HEK293 (cell line): ENCODE measurements at regions not wholly inside any gene's neighbourhood (a gene's known extent, or its start where the extent isn't known, plus 50 kb on each side); places are given as distances from the start of the nearest gene placed in this dataset.

Experiments used
- RBAK ChIP-seq: fragments of 450-650 bp; formaldehyde crosslinking; IDR thresholded peaks from 2 replicates; pipeline ENCODE4 v1.5.1; 2016; ENCODE audit warnings: missing biosample characterization, missing genetic modification characterization
- TRIM28 ChIP-seq: IDR thresholded peaks from 2 replicates; pipeline ENCODE4 v1.6.1; 2011; ENCODE audit warnings: low read length, control low read depth, borderline replicate concordance
- YY1 ChIP-seq: fragments of 450-650 bp; formaldehyde crosslinking; IDR thresholded peaks from 2 replicates; pipeline ENCODE4 v1.5.1; 2018; ENCODE audit warnings: missing biosample characterization, missing genetic modification characterization
- ZFP37 ChIP-seq: fragments of 450-650 bp; formaldehyde crosslinking; IDR thresholded peaks from 2 replicates; pipeline ENCODE4 v1.5.1; 2016; ENCODE audit warnings: missing biosample characterization, missing genetic modification characterization
- ZNF140 ChIP-seq: fragments of 450-650 bp; formaldehyde crosslinking; IDR thresholded peaks from 2 replicates; pipeline ENCODE4 v1.5.1; 2016; ENCODE audit warnings: missing biosample characterization, missing genetic modification characterization
- ZNF335 ChIP-seq: fragments of 450-650 bp; formaldehyde crosslinking; conservative IDR thresholded peaks from 2 replicates; pipeline ENCODE4 v1.5.1; 2016; ENCODE audit warnings: missing biosample characterization, missing genetic modification characterization
- ZNF571 ChIP-seq: fragments of 450-650 bp; formaldehyde crosslinking; IDR thresholded peaks from 2 replicates; pipeline ENCODE4 v1.5.0; 2017; ENCODE audit warnings: missing biosample characterization, missing genetic modification characterization
- ZNF670 ChIP-seq: fragments of 450-650 bp; formaldehyde crosslinking; IDR thresholded peaks from 2 replicates; pipeline ENCODE4 v1.5.1; 2016; ENCODE audit warnings: missing biosample characterization, missing genetic modification characterization, low read depth
- ZNF747 ChIP-seq: fragments of 450-650 bp; formaldehyde crosslinking; IDR thresholded peaks from 2 replicates; pipeline ENCODE4 v1.5.1; 2016; ENCODE audit warnings: missing biosample characterization, missing genetic modification characterization
- ZNF792 ChIP-seq: fragments of 450-650 bp; formaldehyde crosslinking; IDR thresholded peaks from 2 replicates; pipeline ENCODE4 v1.5.1; 2016; ENCODE audit warnings: missing biosample characterization, missing genetic modification characterization
- ZSCAN23 ChIP-seq: fragments of 450-650 bp; formaldehyde crosslinking; IDR thresholded peaks from 2 replicates; pipeline ENCODE4 v1.5.1; 2016; ENCODE audit warnings: missing biosample characterization, missing genetic modification characterization
- TF ChIP-seq, protein P1 (sequence below): sonication (generic); formaldehyde crosslinking; IDR thresholded peaks from 2 replicates; pipeline ENCODE4 v1.8.1; 2022; ENCODE audit warnings: mild to moderate bottlenecking, moderate library complexity, missing genetic modification reagents
- TF ChIP-seq, protein P2 (sequence below): fragments of 450-650 bp; formaldehyde crosslinking; IDR thresholded peaks from 2 replicates; pipeline ENCODE4 v1.5.1; 2016; ENCODE audit warnings: missing biosample characterization, missing genetic modification characterization
- TF ChIP-seq, protein P3 (sequence below): fragments of 450-650 bp; formaldehyde crosslinking; IDR thresholded peaks from 2 replicates; pipeline ENCODE4 v1.5.1; 2016; ENCODE audit warnings: missing biosample characterization, missing genetic modification characterization, low read depth

DNA sequence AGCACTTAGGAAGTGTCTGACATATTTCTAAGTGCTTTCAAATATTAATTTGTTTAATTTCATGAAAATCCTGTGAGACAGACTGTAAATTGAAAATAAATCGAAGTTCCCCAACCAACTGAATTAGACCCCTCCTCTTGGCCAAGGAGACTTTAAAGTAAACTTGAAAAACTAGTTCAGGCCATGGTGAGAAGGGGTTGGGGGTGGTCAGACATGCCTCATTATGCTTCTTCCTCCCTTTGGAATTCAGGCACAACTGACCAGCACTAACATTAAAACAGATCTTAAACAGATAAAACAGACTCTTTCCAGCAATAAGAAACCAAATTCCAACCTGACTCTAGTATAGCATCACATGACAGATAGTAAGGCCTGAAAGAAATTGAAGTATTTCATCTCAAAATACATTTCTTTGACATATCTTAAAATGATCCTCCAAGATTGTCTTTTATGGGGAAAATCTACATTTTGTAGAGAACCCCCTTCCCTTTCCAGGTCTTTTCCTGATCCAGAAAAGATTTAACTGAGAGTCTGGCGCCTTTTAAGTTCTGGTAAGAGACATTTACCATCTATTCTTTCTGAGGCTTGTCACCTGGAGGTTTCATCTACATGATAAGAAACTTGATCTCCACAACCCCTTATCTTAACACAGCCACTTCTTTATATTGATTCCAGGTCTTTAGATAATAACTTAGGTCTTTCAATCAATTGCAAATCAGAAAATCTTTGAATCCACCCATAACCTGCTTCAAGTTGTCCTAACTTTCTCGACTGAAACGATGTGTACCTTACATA lies 336.5 kb downstream of the PCDH20 start:
- TF ChIP-seq, protein P1, sequence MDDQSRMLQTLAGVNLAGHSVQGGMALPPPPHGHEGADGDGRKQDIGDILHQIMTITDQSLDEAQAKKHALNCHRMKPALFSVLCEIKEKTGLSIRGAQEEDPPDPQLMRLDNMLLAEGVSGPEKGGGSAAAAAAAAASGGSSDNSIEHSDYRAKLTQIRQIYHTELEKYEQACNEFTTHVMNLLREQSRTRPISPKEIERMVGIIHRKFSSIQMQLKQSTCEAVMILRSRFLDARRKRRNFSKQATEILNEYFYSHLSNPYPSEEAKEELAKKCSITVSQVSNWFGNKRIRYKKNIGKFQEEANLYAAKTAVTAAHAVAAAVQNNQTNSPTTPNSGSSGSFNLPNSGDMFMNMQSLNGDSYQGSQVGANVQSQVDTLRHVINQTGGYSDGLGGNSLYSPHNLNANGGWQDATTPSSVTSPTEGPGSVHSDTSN (CRISPR knock-in tag) = no peak
- TF ChIP-seq, protein P2, sequence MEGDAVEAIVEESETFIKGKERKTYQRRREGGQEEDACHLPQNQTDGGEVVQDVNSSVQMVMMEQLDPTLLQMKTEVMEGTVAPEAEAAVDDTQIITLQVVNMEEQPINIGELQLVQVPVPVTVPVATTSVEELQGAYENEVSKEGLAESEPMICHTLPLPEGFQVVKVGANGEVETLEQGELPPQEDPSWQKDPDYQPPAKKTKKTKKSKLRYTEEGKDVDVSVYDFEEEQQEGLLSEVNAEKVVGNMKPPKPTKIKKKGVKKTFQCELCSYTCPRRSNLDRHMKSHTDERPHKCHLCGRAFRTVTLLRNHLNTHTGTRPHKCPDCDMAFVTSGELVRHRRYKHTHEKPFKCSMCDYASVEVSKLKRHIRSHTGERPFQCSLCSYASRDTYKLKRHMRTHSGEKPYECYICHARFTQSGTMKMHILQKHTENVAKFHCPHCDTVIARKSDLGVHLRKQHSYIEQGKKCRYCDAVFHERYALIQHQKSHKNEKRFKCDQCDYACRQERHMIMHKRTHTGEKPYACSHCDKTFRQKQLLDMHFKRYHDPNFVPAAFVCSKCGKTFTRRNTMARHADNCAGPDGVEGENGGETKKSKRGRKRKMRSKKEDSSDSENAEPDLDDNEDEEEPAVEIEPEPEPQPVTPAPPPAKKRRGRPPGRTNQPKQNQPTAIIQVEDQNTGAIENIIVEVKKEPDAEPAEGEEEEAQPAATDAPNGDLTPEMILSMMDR (tag by site-specific recombination) = no peak
- TF ChIP-seq TRIM28 (no peak), ZNF140 (tag by site-specific recombination) (no peak), YY1 (no peak), ZNF747 (tag by site-specific recombination) (no peak), ZNF792 (no peak), ZSCAN23 (tag by site-specific recombination) (no peak), ZNF670 (tag by site-specific recombination) (no peak), ZNF335 (tag by site-specific recombination) (no peak), RBAK (tag by site-specific recombination) (no peak), ZNF571 (tag by site-specific recombination) (no peak), ZFP37 (tag by site-specific recombination) (no peak)
- TF ChIP-seq, protein P3, sequence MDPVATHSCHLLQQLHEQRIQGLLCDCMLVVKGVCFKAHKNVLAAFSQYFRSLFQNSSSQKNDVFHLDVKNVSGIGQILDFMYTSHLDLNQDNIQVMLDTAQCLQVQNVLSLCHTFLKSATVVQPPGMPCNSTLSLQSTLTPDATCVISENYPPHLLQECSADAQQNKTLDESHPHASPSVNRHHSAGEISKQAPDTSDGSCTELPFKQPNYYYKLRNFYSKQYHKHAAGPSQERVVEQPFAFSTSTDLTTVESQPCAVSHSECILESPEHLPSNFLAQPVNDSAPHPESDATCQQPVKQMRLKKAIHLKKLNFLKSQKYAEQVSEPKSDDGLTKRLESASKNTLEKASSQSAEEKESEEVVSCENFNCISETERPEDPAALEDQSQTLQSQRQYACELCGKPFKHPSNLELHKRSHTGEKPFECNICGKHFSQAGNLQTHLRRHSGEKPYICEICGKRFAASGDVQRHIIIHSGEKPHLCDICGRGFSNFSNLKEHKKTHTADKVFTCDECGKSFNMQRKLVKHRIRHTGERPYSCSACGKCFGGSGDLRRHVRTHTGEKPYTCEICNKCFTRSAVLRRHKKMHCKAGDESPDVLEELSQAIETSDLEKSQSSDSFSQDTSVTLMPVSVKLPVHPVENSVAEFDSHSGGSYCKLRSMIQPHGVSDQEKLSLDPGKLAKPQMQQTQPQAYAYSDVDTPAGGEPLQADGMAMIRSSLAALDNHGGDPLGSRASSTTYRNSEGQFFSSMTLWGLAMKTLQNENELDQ (tag by site-specific recombination) = no peak
